ENCODE measurements at regions not wholly inside any gene's neighbourhood (a gene's known extent, or its start where the extent isn't known, plus 50 kb on each side); places are given as distances from the start of the nearest gene placed in this dataset.

DNA sequence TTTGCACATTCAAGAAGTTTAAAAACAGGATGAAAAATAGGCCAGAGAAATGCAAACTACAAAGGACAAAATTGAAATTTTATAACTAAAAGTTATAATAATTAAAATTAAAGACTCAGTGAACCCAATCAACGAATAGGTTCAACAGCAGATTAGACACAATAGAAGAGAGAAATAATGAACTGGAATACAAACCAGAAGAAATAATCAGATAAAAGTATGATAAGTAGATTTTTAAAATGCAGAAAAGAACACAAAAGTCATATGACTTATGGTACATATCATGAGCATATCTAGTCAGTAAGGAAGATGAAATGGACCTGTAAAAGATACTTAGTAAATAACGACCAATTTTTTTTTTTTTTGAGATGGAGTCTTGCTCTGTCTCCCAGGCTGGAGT, 108.1 kb upstream of the COG2 start:
- TF ChIP-seq MXI1 (IDR thresholded peaks at IDR 0.05; ENCODE audit: borderline replicate concordance, low read depth, low read length) (no peak), POLR2A (IDR thresholded peaks at IDR 0.05; ENCODE audit: low read depth, low read length) (no peak), CEBPB (IDR thresholded peaks at IDR 0.05; ENCODE audit: low read depth, low read length) (no peak), MAZ (IDR thresholded peaks at IDR 0.05; ENCODE audit: borderline replicate concordance, low read depth, low read length) (no peak), BHLHE40 (IDR thresholded peaks at IDR 0.05; ENCODE audit: low read depth, low read length) (no peak), CHD1 (IDR thresholded peaks at IDR 0.05; ENCODE audit: low read depth, low read length) (no peak), MAFK (IDR thresholded peaks at IDR 0.05; ENCODE audit: low read depth, low read length) (no peak)
- TF ChIP-seq, protein P1, sequence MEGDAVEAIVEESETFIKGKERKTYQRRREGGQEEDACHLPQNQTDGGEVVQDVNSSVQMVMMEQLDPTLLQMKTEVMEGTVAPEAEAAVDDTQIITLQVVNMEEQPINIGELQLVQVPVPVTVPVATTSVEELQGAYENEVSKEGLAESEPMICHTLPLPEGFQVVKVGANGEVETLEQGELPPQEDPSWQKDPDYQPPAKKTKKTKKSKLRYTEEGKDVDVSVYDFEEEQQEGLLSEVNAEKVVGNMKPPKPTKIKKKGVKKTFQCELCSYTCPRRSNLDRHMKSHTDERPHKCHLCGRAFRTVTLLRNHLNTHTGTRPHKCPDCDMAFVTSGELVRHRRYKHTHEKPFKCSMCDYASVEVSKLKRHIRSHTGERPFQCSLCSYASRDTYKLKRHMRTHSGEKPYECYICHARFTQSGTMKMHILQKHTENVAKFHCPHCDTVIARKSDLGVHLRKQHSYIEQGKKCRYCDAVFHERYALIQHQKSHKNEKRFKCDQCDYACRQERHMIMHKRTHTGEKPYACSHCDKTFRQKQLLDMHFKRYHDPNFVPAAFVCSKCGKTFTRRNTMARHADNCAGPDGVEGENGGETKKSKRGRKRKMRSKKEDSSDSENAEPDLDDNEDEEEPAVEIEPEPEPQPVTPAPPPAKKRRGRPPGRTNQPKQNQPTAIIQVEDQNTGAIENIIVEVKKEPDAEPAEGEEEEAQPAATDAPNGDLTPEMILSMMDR (conservative IDR thresholded peaks at IDR 0.05; ENCODE audit: low read depth, low read length) = no peak
- TF ChIP-seq, protein P2, sequence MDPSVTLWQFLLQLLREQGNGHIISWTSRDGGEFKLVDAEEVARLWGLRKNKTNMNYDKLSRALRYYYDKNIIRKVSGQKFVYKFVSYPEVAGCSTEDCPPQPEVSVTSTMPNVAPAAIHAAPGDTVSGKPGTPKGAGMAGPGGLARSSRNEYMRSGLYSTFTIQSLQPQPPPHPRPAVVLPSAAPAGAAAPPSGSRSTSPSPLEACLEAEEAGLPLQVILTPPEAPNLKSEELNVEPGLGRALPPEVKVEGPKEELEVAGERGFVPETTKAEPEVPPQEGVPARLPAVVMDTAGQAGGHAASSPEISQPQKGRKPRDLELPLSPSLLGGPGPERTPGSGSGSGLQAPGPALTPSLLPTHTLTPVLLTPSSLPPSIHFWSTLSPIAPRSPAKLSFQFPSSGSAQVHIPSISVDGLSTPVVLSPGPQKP (IDR thresholded peaks at IDR 0.05; ENCODE audit: borderline replicate concordance, low read depth, low read length) = no peak
- TF ChIP-seq, protein P3, sequence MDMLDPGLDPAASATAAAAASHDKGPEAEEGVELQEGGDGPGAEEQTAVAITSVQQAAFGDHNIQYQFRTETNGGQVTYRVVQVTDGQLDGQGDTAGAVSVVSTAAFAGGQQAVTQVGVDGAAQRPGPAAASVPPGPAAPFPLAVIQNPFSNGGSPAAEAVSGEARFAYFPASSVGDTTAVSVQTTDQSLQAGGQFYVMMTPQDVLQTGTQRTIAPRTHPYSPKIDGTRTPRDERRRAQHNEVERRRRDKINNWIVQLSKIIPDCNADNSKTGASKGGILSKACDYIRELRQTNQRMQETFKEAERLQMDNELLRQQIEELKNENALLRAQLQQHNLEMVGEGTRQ (IDR thresholded peaks at IDR 0.05; ENCODE audit: low read depth, low read length) = no peak
